GM21528 (cell line): ENCODE measurements at regions not wholly inside any gene's neighbourhood (a gene's known extent, or its start where the extent isn't known, plus 50 kb on each side); places are given as distances from the start of the nearest gene placed in this dataset.
"Not testable (repeated sequence)": the region's sequence is repeated elsewhere in the genome, so short reads cannot be mapped to it uniquely, and the experiment has no call there.

ENCODE experiments used
- ATAC-seq: cut with Tn5 transposase; IDR thresholded peaks from one replicate; pipeline ENCODE4 v1.9.1; 2021; ENCODE audit warnings: mild to moderate bottlenecking, moderate library complexity; ENCODE audit not compliant: unreplicated experiment, low FRiP score

GRCh38 chr16:17031484-17032268, 439.1 kb downstream of the XYLT1 start:
- no peak for ATAC-seq

DNA sequence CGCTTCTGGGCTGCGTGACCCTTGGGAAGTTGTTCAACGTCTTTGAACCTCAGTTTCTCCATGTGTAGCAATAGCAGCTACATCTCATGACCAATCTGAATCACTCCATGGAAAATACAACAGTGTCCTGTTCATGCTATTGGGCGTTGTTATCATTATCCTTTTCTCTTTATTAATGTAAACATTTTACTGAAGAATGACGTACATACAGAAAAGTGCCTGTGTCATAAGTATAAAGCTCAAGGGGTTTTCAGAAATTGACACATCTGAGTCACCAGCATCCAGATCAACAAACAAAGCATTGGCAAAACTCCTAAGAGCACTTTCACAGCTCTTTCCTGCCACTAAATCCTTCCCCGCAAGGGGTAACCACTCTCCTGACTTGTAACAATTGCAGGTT, 438.4 kb downstream of the XYLT1 start:
- ATAC-seq, result no peak

DNA sequence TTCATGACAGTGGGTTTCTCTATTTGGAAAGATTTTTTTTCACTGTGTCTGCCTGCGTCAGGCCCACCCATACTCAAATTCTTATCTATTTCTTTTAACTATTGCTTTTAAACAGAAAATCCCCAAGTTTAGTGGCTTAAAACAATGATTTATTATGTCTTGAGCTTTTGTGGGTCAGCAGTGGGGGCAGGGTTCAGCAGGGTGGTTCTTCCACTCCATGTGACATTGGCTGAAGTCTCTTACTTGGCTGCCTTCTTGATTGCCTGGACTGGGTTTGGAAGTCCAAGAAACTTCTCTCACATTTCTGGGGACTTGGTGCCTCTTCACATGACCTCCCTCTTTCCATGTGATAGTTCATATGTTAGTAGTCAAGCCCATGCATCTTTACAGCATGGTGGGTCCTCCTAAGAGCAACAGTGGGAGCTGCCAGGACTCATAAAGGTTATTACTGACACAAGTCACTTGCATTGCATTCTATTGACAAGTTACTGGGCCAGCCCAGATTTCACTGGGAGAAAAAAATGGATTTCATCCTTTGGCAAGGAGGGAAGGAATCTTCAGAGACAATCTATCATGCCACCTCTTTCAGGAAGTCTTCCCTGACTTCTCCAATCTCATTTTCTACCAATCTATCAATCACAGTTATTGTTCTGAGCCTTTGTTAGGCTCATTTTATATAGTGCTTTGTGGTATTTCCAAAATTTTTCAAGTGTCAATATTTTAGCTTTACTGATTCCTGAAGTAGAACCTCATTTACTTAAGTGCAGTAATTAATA, 436.1 kb downstream of the XYLT1 start:
- ATAC-seq, result no peak

DNA sequence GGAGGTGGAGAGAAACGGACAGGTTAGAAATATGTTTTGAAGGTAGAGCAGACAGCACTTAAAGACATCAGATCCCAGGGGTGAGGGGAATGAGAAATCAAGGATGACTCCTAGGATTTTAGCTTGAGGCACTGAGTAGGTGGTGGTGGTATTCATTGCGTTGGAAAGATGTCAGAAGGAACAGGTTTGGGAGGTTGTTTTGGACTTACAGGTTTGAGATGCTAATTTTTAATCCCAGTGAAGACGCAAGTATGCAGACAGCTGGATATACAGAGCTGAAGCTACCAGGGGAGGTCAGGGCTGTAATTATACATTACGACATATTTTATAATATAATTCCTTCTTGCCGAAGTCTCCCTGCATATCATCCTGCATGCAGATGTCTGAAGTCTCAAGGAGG, 433.3 kb downstream of the XYLT1 start:
- ATAC-seq, result no peak

DNA sequence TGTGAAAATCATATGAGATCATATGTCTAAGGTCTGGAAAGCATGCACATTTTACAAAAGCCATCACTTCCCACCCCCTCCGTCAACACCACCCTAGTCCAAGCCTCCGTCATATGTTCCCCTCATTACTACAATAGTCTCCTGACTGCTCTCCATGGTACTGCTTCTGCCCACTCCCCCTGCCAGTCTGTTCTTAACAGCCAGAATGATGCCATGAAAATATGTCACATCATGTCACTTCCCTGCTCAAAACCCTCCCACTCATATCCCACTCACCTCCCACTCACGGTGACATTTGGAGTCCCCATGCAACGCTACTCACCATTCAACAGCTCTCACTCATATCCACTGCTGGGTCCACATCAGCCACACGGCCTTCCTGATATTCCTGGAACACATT, 432.3 kb downstream of the XYLT1 start:
- no peak for ATAC-seq

DNA sequence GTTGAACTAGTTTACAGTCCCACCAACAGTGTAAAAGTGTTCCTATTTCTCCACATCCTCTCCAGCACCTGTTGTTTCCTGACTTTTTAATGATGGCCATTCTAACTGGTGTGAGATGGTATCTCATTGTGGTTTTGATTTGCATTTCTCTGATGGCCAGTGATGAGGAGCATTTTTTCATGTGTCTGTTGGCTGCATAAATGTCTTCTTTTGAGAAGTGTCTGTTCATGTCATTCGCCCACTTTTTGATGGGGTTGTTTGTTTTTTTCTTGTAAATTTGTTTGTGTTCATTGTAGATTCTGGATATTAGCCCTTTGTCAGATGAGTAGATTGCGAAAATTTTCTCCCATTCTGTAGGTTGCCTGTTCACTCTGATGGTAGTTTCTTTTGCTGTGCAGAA, 421.7 kb downstream of the XYLT1 start:
- ATAC-seq, result not testable (repeated sequence)

- no peak for ATAC-seq
These were observed 420.3 kb downstream of the XYLT1 start for GRCh38 chr16:17050468-17050867.
